SHP77 (cell line): ENCODE measurements at regions not wholly inside any gene's neighbourhood (a gene's known extent, or its start where the extent isn't known, plus 50 kb on each side); places are given as distances from the start of the nearest gene placed in this dataset.

Source experiments
- DNase-seq, 2 experiments: peaks; one replicate each; lab custom pipeline; 2025; lab: John Stamatoyannopoulos, UW

- DNase-seq, result no peak
Measured at GRCh38 chr4:129682586-129682985, 586.6 kb downstream of the C4orf33 start.

DNA sequence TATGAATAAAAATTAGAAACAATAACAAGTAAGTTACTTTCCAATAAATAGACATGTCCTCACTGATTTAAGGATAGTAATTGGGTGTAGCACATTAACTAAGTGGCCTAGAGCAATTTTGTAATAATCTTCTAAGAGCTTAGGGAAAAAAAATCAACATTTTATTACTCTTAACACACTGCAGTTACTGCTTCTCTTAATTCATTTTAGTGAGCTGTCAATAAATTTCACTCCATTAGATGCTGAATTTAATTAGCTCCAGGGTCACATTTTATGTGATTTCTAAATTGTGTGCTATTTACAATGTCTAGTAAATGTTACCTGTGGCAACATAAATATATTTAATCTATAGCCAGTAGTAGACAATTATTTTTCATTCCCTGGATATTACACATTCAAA, 612.0 kb downstream of the C4orf33 start:
- no peak for DNase-seq

DNA sequence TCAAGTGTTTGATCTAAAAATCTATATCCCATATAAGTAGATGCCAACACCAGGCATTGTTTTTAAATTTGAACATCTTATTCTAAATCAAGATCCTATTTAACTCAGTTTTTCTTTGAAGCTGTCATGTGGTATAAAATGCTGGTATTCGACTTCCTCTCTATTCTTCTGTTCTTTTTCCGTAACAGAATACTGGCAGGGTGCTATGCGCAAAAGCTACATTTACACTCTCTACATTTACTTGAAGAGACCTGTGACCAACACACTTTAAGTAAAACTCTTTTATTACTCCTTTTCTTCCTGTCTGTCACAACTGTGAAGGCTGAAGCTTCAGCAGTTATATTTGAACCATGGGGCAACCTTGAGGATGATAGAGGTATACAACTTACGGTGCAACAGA, 612.8 kb downstream of the C4orf33 start:
- no peak for DNase-seq

- DNase-seq, result no peak
Measured at GRCh38 chr4:129738175-129738574, 642.2 kb downstream of the C4orf33 start.

GRCh38 chr4:129747756-129748155, 651.8 kb downstream of the C4orf33 start:
- DNase-seq, result no peak

GRCh38 chr4:129748991-129749390, 653.0 kb downstream of the C4orf33 start:
- no peak for DNase-seq

DNA sequence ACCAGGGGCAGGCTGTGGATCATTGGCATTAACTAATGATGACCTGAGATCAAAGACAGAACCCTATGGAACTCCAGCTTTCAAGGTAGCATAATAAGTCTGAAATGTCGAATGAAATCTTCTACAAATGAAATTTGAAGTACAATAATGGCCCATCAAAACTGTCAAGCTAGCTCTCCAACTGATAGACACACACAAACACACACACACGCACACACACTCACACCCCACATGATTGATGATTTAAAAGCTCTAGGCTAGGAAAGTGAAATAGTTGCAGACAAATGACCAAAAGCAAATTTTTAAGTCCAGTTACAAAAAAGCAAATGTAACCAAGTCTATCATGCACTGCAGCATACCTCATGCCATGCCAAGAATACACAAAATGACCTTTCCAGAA, 655.7 kb downstream of the C4orf33 start:
- no peak for DNase-seq

GRCh38 chr4:129783596-129783995, 687.6 kb downstream of the C4orf33 start:
- DNase-seq, result no peak

DNA sequence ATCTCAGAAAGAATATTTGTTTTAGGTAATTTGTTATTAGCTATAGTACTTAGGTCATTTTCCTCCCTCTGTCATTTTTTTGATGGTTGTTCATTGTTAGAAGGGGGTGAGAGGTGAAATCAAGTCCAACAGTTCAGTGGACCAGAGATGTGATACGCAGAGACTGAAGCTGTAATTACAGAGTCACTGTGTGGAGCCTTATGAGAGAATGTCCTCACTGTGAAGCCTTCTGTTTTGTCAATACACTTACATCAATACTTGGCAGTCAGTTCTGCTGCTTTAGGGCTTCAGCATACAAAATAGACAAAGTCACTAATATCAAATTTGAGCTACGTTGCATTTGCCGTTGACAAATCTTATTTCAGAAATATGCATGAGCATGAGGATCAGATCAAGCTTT, 692.5 kb downstream of the C4orf33 start:
- no peak for DNase-seq

GRCh38 chr4:129804461-129804981, 708.6 kb downstream of the C4orf33 start:
- DNase-seq, result no peak

DNA sequence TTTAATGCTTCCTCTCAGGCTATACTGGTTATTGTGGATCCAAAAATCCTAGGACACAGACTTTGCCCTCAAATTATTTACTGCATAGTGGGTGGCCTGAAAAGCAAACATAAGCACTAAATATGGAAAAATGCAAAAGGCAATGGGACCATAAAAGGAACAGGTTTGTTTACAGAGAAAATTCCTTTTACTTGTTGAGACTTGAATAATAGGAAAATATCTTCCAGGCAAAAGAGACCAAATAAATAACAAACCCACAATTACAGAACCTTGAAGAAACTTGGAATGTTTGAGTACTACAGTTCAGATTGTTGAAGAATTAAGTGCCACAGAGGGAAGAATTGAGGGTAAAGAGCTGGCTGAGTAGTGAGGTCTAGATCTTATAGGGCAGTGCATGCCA, 711.0 kb downstream of the C4orf33 start:
- DNase-seq, result no peak

GRCh38 chr4:129808242-129808641, 712.3 kb downstream of the C4orf33 start:
- DNase-seq, result no peak

DNA sequence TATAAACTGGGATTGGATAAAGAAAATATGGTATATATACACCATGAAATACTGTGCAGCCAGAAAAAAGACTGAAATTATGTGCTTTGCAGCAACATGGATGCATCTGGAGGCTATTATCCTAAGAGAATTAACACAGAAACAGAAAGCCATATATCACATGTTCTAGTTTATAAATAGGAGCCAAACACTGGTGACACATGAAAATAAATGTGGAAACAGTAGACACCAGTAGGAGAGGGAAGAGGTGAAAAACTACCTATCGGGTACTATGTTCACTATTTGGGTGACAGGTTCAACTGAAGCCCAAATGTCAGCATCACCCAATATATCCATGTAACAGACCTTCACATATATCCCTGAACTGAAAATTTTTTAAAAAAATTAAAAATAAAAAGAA, 725.1 kb downstream of the C4orf33 start:
- DNase-seq, result no peak

GRCh38 chr4:129821963-129822362, 726.0 kb downstream of the C4orf33 start:
- no peak for DNase-seq

DNA sequence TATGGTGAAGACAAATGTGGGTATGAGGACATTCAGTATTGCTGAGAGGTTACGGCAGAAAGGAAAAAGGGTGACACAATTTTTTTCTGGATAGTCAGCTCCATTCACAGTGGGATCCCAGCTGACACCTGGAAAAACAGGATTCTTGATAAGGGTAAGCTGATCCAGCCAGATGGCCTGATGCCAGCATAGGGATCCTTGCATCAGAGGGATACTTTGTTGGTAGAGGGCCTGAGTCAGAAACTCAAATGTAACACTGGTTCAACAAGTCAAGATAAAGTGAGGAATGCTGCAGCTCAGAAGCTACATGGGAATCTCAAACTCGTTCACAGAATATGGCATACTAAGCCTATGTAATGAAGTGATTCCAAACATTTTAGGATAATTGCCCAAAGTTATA, 726.7 kb downstream of the C4orf33 start:
- DNase-seq, result no peak

DNA sequence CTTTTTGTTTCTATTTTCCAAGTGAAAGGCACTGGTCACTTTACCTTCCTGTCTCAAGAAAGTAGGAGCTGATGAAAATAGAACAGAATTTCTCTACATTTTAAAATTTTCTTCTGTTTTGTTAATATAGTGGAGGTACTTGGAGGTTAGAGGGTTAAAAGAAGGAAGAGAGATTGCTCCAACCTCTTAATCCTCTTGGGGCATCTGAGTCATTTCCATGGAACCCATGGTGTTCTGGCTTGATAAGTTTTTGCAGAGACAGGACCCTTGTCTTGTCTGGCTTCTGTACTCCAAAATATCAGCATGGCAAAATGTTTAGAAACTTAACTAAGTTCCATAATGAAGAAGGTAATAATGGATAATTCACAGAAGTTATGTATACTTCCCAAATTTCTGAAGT, 727.2 kb downstream of the C4orf33 start:
- no peak for DNase-seq

DNA sequence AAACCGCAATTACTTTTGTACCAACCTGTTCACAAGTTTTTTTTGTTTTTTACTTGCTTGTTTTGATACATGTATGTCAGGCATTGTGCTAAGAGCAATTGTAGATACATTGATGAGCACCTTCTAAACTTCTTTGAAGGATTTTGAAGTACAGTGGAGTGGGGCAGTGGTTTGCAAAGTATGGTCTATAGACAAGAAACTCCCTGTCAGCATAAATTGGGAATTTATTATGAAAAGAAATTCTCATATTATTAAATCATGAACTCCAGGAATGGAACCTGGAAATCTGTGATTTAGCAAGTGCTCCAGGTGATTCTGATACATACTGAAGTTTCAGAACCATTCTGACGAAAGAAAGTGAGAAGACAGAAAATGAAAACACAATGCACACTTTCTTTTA, 733.4 kb downstream of the C4orf33 start:
- DNase-seq, result no peak

DNA sequence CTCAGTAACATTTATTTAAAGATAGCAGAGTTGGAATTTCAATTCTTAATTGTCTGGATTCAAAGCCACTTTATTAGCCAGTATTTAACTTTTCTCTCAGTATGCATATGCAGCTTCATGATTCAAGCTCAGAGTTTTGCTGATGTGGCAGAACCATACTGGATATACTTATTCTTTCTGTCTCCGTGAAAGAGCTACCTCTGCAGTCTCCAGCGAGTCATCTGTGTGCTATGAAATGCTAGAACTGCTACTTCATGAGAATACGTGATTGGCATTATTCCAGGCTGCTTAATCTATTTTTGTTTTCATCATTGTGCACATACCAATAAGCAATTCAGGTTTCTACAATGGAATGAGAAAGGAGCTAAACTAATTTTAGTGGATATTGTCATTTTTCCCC, 743.7 kb downstream of the C4orf33 start:
- DNase-seq, result no peak

- no peak for DNase-seq
Measured at GRCh38 chr4:129842096-129842495, 746.1 kb downstream of the C4orf33 start.

GRCh38 chr4:129852434-129852833, 756.5 kb downstream of the C4orf33 start:
- no peak for DNase-seq

DNA sequence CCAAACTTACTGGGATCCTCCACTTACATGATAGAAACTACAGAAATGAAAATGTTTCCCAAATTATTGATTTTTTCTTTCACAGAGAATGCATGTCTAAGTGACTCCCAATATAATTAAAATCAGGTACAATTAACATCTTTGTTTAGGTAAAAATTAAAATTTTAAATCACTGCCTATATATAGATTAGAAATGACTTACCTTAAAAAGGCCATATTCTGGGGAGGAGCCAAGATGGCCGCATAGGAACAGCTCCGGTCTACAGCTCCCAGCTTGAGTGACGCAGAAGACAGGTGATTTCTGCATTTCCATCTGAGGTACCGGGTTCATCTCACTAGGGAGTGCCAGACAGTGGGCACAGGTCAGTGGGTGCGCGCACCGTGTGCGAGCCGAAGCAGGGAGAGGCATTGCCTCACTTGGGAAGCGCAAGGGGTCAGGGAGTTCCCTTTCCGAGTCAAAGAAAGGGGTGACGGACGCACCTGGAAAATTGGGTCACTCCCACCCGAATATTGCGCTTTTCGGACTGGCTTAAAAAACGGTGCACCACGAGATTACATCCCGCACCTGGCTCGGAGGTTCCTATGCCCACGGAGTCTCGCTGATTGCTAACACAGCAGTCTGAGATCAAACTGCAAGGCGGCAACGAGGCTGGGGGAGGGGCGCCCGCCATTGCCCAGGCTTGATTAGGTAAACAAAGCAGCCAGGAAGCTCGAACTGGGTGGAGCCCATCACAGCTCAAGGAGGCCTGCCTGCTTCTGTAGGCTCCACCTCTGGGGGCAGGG, 757.9 kb downstream of the C4orf33 start:
- DNase-seq, result peak in 1 of 2 experiments; percentile 8

- DNase-seq, result no peak
Measured at GRCh38 chr4:129862461-129862860, 766.5 kb downstream of the C4orf33 start.

DNA sequence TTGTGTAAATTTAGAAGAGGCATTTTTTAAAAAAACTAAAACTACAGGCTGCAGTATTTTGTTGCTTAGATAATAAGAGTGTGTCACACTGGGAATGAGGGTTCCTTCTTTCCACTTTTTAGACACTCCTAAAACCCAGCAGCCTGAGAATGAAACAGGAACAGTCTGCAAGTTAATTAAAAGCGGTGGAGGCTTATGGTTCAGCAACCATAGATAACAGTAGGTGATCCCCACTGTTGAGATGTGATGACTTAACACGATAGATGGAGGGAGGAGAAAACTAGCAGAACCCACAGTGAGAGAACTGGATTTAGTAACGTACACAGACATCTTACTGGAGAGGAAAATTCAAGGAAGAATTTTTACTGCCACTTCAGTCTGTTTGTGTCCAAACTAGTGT, 767.3 kb downstream of the C4orf33 start:
- no peak for DNase-seq

GRCh38 chr4:129883996-129884395, 788.0 kb downstream of the C4orf33 start:
- DNase-seq, result no peak
